GM10266 (cell line): ENCODE measurements at regions not wholly inside any gene's neighbourhood (a gene's known extent, or its start where the extent isn't known, plus 50 kb on each side); places are given as distances from the start of the nearest gene placed in this dataset.

ENCODE experiments used
- DNase-seq: peaks from one replicate; pipeline ENCODE4 v3.0.0; 2012; ENCODE audit errors: extremely low spot score
- CTCF ChIP-seq: IDR thresholded peaks from 2 replicates; pipeline ENCODE4 v1.5.1; 2012; ENCODE audit warnings: mild to moderate bottlenecking, low read depth; ENCODE audit not compliant: control insufficient read depth, insufficient read depth; ENCODE audit errors: missing control alignments

- no peak for TF ChIP-seq CTCF
- DNase-seq = no peak
Measured at GRCh38 chr2:120574620-120575019, 161.0 kb upstream of the GLI2 start.

GRCh38 chr2:120575966-120576365, 159.7 kb upstream of the GLI2 start:
- no peak for TF ChIP-seq CTCF
- DNase-seq = no peak

GRCh38 chr2:120576509-120577474, 158.9 kb upstream of the GLI2 start:
- TF ChIP-seq CTCF = no peak
- DNase-seq = no peak

- no peak for DNase-seq
- no peak for TF ChIP-seq CTCF
Measured at GRCh38 chr2:120577721-120578295, 157.9 kb upstream of the GLI2 start.

- DNase-seq = no peak
- no peak for TF ChIP-seq CTCF
Measured at GRCh38 chr2:120578576-120579352, 156.9 kb upstream of the GLI2 start.

GRCh38 chr2:120579916-120580685, 155.6 kb upstream of the GLI2 start:
- TF ChIP-seq CTCF = no peak
- DNase-seq = no peak
